HG03460 (cell line): ENCODE measurements at regions not wholly inside any gene's neighbourhood (a gene's known extent, or its start where the extent isn't known, plus 50 kb on each side); places are given as distances from the start of the nearest gene placed in this dataset.
"Not testable (repeated sequence)": the region's sequence is repeated elsewhere in the genome, so short reads cannot be mapped to it uniquely, and the experiment has no call there.

ENCODE experiments used
- ATAC-seq: cut with Tn5 transposase; IDR thresholded peaks from one replicate; pipeline ENCODE4 v1.9.1; 2021; ENCODE audit not compliant: unreplicated experiment

GRCh38 chr14:40296821-40297220 lies 864.6 kb upstream of the FBXO33 start:
- no peak for ATAC-seq

- no peak for ATAC-seq
Observed at GRCh38 chr14:40292664-40293063, 860.4 kb upstream of the FBXO33 start.

GRCh38 chr14:40282196-40282595 lies 850.0 kb upstream of the FBXO33 start:
- no peak for ATAC-seq

GRCh38 chr14:40280652-40281051 lies 848.4 kb upstream of the FBXO33 start:
- no peak for ATAC-seq

GRCh38 chr14:40273417-40273816 lies 841.2 kb upstream of the FBXO33 start:
- no peak for ATAC-seq

GRCh38 chr14:40271480-40271879 lies 839.2 kb upstream of the FBXO33 start:
- ATAC-seq, result no peak

GRCh38 chr14:40269436-40269835 lies 837.2 kb upstream of the FBXO33 start:
- no peak for ATAC-seq

GRCh38 chr14:40268236-40268635 lies 836.0 kb upstream of the FBXO33 start:
- ATAC-seq, result no peak

GRCh38 chr14:40265096-40265495 lies 832.9 kb upstream of the FBXO33 start:
- ATAC-seq, result no peak

GRCh38 chr14:40252817-40253447 lies 820.7 kb upstream of the FBXO33 start:
- no peak for ATAC-seq

- ATAC-seq, result no peak
Observed at GRCh38 chr14:40248671-40249070, 816.4 kb upstream of the FBXO33 start.

- no peak for ATAC-seq
Observed at GRCh38 chr14:40240245-40240859, 808.1 kb upstream of the FBXO33 start.

GRCh38 chr14:40232302-40232701 lies 800.1 kb upstream of the FBXO33 start:
- ATAC-seq, result no peak

GRCh38 chr14:40229676-40230075 lies 797.4 kb upstream of the FBXO33 start:
- ATAC-seq, result no peak

GRCh38 chr14:40222996-40223395 lies 790.8 kb upstream of the FBXO33 start:
- no peak for ATAC-seq

GRCh38 chr14:40221428-40221827 lies 789.2 kb upstream of the FBXO33 start:
- ATAC-seq, result no peak

- no peak for ATAC-seq
Observed at GRCh38 chr14:40219032-40219431, 786.8 kb upstream of the FBXO33 start.

GRCh38 chr14:40218282-40218941 lies 786.2 kb upstream of the FBXO33 start:
- ATAC-seq, result no peak

- ATAC-seq, result no peak
Observed at GRCh38 chr14:40216976-40217375, 784.7 kb upstream of the FBXO33 start.

GRCh38 chr14:40216408-40216807 lies 784.2 kb upstream of the FBXO33 start:
- not testable (repeated sequence) for ATAC-seq

GRCh38 chr14:40213701-40214100 lies 781.5 kb upstream of the FBXO33 start:
- ATAC-seq, result no peak

GRCh38 chr14:40204441-40205175 lies 772.4 kb upstream of the FBXO33 start:
- ATAC-seq, result no peak
